Upper lobe of left lung (tissue), 6 donors: ENCODE measurements at regions not wholly inside any gene's neighbourhood (a gene's known extent, or its start where the extent isn't known, plus 50 kb on each side); places are given as distances from the start of the nearest gene placed in this dataset.
A peak's percentile ranks its signal among the peaks of the same experiment; 100 is the strongest.
"Not testable (repeated sequence)": the region's sequence is repeated elsewhere in the genome, so short reads cannot be mapped to it uniquely, and the experiment has no call there.

Experiments used
- ATAC-seq, 2 donors: fragments of 200-7000 bp; cut with Tn5 transposase; one replicate each; pipeline ENCODE4 v1.9.1; 2022; ENCODE audit warnings: mild to moderate bottlenecking in 2 of 2, moderate library complexity in 2 of 2; ENCODE audit not compliant: low FRiP score in 2 of 2
- DNase-seq, 2 donors: peaks; one replicate each; pipeline ENCODE4 v3.0.0-alpha.2; 2019 to 2020
- H3K27ac ChIP-seq, 4 donors: fragments of 200-600 bp; sonication (generic); one replicate each; pipeline ENCODE4 v1.5.1; 2016 to 2019
- H3K27me3 ChIP-seq, 4 donors: fragments of 200-600 bp; sonication (generic); one replicate each; pipeline ENCODE4 v1.5.1; 2017 to 2019
- H3K36me3 ChIP-seq, 4 donors: fragments of 200-600 bp; sonication (generic); one replicate each; pipeline ENCODE4 v1.5.1; 2016 to 2019
- H3K4me1 ChIP-seq, 4 donors: fragments of 200-600 bp; sonication (generic); one replicate each; pipeline ENCODE4 v1.5.1; 2018 to 2019
- H3K4me3 ChIP-seq, 4 donors: fragments of 200-600 bp; sonication (generic); one replicate each; pipeline ENCODE4 v1.5.1; 2017 to 2019; ENCODE audit warnings: mild to moderate bottlenecking in 2 of 4, moderate library complexity in 1 of 4
- H3K9me3 ChIP-seq, 4 donors: fragments of 200-600 bp; sonication (generic); one replicate each; pipeline ENCODE4 v1.5.1; 2018 to 2019
- EP300 ChIP-seq, 4 donors: sonication (generic); formaldehyde crosslinking; IDR thresholded peaks; one replicate each; pipeline ENCODE4 v1.5.1; 2017; ENCODE audit warnings: antibody characterized with exemption in 4 of 4, control low read depth in 2 of 4
- POLR2A ChIP-seq, 4 donors: fragments of 450-650 bp; IDR thresholded peaks; one replicate each; pipeline ENCODE4 v1.5.1; 2016 to 2017; ENCODE audit warnings: antibody characterized with exemption in 4 of 4, mild to moderate bottlenecking in 2 of 4
- POLR2AphosphoS5 ChIP-seq, 2 donors: sonication (generic); formaldehyde crosslinking; IDR thresholded peaks; one replicate each; pipeline ENCODE4 v1.5.1; 2017; ENCODE audit warnings: antibody characterized with exemption in 2 of 2
- WGBS, 2 donors: methylation state at CpG; one replicate each; pipeline ENCODE4 v1.1.5; 2017 to 2018; 5-methylcytosine and 5-hydroxymethylcytosine counted together
- TF ChIP-seq, protein P1 (sequence below), 6 experiments: fragments of 450-650 bp in 4 of 6; fragments of 200-600 bp in 2 of 6; sonication (generic) in 2 of 6; IDR thresholded peaks; one replicate each; pipeline ENCODE4 v1.5.1; 2016 to 2019; ENCODE audit warnings: antibody characterized with exemption in 6 of 6
- donor health status: DM: no; HTN: no; CAD: no; lungs with moderate emphysema.
- donor health status: DM: no; HTN: yes; CAD: no; lungs with severe emphysema.

DNA sequence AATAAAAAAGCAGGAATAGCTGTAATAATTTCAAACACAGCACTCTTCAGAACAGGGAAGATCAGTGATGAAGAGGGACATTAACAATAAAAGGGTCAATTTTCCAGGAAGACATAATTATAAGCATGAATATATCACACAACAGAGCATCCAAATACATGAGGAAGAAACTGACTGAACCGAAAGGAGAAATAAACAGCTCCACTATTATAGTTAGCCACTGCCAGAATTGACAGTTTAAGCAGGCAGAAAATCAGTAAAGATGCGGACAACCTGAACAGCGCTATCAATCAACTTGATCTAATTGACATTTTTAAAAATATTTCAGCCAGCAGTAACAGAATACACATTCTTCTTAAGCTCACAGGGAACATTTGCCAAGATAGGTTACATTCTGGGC is 89.1 kb downstream of the MED10 start:
- DNase-seq (no peak), ATAC-seq (no peak)
- WGBS, 2 donors, result 87 to 91% methylated on average over 3 of the region's 3 CpGs
- TF ChIP-seq, protein P1, sequence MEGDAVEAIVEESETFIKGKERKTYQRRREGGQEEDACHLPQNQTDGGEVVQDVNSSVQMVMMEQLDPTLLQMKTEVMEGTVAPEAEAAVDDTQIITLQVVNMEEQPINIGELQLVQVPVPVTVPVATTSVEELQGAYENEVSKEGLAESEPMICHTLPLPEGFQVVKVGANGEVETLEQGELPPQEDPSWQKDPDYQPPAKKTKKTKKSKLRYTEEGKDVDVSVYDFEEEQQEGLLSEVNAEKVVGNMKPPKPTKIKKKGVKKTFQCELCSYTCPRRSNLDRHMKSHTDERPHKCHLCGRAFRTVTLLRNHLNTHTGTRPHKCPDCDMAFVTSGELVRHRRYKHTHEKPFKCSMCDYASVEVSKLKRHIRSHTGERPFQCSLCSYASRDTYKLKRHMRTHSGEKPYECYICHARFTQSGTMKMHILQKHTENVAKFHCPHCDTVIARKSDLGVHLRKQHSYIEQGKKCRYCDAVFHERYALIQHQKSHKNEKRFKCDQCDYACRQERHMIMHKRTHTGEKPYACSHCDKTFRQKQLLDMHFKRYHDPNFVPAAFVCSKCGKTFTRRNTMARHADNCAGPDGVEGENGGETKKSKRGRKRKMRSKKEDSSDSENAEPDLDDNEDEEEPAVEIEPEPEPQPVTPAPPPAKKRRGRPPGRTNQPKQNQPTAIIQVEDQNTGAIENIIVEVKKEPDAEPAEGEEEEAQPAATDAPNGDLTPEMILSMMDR (IDR thresholded peaks at IDR 0.05), result no peak
- TF ChIP-seq EP300 (IDR thresholded peaks at IDR 0.05), result no peak
- no peak for TF ChIP-seq POLR2A (IDR thresholded peaks at IDR 0.05)
- no peak for TF ChIP-seq POLR2AphosphoS5 (IDR thresholded peaks at IDR 0.05)
- no peaks in the 10 kb centered on the region for H3K27me3 ChIP-seq
- H3K27ac ChIP-seq, result no peak overlapping the region
- H3K4me1 ChIP-seq, result no peaks in the 10 kb centered on the region
- H3K36me3 ChIP-seq, result no peaks in the 10 kb centered on the region
- no peaks in the 10 kb centered on the region for H3K9me3 ChIP-seq
- H3K4me3 ChIP-seq, result no peak overlapping the region

DNA sequence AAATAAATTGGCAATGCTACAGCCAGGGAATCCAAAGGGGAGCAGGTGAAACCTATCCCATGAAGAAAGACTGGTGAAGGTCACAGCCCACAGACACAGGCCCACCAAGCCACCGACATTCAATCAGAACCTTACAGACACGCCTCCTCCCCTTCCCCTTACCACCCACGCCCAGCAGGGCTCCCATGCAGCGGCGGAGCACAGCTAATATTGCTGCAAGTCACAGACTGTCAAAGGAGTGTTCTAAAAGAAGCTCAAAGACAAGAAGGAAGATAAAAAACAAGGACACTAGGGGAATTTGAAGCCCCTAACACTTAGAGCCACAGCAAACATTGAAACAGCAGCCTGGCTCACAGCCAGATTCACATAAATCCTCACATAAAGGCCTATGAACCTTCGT is 91.2 kb downstream of the MED10 start:
- Histone ChIP-seq H3K4me1 (no peaks in the 10 kb centered on the region), H3K36me3 (no peaks in the 10 kb centered on the region), H3K9me3 (no peaks in the 10 kb centered on the region), H3K4me3 (no peak overlapping the region), H3K27me3 (no peaks in the 10 kb centered on the region), H3K27ac (no peak overlapping the region)
- TF ChIP-seq, protein P1 (IDR thresholded peaks at IDR 0.05), result no peak
- no peak for TF ChIP-seq POLR2A (IDR thresholded peaks at IDR 0.05)
- no peak for TF ChIP-seq EP300 (IDR thresholded peaks at IDR 0.05)
- DNase-seq (peak in 1 of 2 donors; percentile 31), ATAC-seq (no peak)
- WGBS, 2 donors, result 42 to 61% methylated on average over 6 of the region's 6 CpGs

DNA sequence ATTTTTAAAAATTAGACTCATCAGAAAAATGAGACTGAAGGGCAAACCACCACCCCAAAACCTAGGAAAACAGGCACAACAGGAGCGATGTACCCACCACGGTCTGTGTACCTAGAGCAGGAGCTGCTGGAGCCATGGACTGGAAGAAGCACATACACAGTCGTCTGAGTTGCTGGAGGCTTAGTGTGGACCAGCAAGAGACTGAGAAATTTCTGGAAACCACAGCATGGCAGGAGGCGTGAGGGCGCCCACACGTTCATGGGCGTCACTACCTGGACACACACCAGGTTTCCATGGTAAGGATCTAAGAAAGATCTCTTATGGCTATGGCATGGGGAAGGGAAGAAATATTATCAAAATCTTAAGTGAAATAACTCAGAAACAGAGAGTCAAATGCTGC is 91.9 kb downstream of the MED10 start:
- ATAC-seq, result no peak

DNA sequence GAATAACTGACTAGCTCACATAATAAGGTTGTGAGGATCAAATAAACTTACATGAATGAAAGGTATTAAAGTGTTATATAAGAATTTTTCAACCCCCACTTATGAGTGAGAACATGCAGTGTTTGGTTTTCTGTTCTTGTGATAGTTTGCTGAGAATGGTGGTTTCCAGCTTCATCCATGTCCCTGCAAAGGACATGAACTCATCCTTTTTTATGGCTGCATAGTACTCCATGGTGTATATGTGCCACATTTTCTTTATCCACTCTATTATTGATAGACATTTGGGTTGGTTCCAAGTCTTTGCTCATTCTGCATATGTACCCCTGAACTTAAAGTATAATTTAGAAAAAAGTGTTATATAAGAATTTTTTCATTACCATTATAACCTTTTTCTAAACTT is 93.9 kb downstream of the MED10 start:
- not testable (repeated sequence) for DNase-seq, H3K4me1 ChIP-seq, H3K27me3 ChIP-seq, H3K4me3 ChIP-seq, ATAC-seq, H3K27ac ChIP-seq, H3K36me3 ChIP-seq, H3K9me3 ChIP-seq

More for the DNA sequence above, 91.9 kb downstream of the MED10 start:
- TF ChIP-seq, protein P1 (IDR thresholded peaks at IDR 0.05), result no peak
- TF ChIP-seq EP300 (IDR thresholded peaks at IDR 0.05) (no peak), POLR2A (IDR thresholded peaks at IDR 0.05) (no peak), POLR2AphosphoS5 (IDR thresholded peaks at IDR 0.05) (no peak)
- H3K9me3 ChIP-seq, result no peaks in the 10 kb centered on the region
- H3K4me1 ChIP-seq, result no peaks in the 10 kb centered on the region
- H3K36me3 ChIP-seq, result no peaks in the 10 kb centered on the region
- WGBS, 2 donors, result 85 to 93% methylated on average over 7 of the region's 7 CpGs
- H3K27me3 ChIP-seq, result no peaks in the 10 kb centered on the region
- no peak overlapping the region for H3K27ac ChIP-seq
- H3K4me3 ChIP-seq, result no peak overlapping the region
- no peak for DNase-seq

DNA sequence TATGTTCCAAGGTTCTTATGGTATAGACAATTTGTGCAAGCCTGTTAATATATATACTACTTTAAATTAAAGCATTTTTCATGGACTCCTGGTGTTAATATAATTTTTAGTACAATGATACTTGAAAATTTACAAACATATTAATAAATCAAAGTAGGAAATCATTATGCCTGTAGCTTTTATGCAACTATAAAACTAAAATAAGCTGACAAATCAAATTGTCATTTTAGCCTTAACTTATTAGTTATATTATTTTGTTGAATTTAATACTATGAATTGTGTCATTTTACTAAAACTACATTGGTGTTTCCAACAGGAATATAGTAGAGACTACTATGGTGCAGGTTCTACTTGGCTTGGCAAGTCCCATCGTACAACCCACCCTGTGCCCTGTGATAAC is 96.0 kb downstream of the MED10 start:
- Histone ChIP-seq H3K27ac (no peak overlapping the region), H3K9me3 (no peaks in the 10 kb centered on the region), H3K36me3 (no peaks in the 10 kb centered on the region), H3K4me1 (no peaks in the 10 kb centered on the region), H3K4me3 (no peak overlapping the region), H3K27me3 (no peaks in the 10 kb centered on the region)
- TF ChIP-seq POLR2A (IDR thresholded peaks at IDR 0.05) (no peak), POLR2AphosphoS5 (IDR thresholded peaks at IDR 0.05) (no peak)
- WGBS, 2 donors, result 76 to 87% methylated on average over 1 of the region's 1 CpG
- ATAC-seq (no peak), DNase-seq (no peak)

DNA sequence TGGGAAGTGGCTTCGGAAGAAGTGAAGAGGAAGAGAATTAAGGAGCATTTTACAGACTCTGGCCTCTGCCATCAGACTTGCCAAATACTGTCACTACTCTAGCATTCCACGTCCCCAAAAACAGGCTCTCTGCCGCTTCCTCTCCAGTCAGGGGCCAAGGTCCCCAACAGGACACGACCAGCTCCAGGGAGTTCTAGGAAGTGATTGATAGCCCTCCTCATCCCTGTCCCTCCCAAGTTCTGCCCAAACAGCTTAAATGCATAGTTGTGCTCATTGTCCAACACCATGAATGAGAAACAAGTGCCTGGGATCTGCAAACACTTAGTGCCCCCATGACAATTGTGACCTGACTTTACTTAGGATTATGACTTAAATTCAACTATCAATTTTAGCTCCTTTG is 96.5 kb downstream of the MED10 start:
- Histone ChIP-seq H3K4me1 (no peaks in the 10 kb centered on the region), H3K27me3 (no peaks in the 10 kb centered on the region), H3K9me3 (no peaks in the 10 kb centered on the region), H3K4me3 (no peak overlapping the region), H3K36me3 (no peaks in the 10 kb centered on the region), H3K27ac (no peak overlapping the region)
- TF ChIP-seq EP300 (IDR thresholded peaks at IDR 0.05) (no peak), POLR2A (IDR thresholded peaks at IDR 0.05) (no peak), POLR2AphosphoS5 (IDR thresholded peaks at IDR 0.05) (no peak)
- TF ChIP-seq, protein P1 (IDR thresholded peaks at IDR 0.05), result no peak
- no peak for ATAC-seq
- WGBS, 2 donors, result 33 to 51% methylated on average over 4 of the region's 4 CpGs
- no peak for DNase-seq
